ENCODE measurements at regions not wholly inside any gene's neighbourhood (a gene's known extent, or its start where the extent isn't known, plus 50 kb on each side); places are given as distances from the start of the nearest gene placed in this dataset.

DNA sequence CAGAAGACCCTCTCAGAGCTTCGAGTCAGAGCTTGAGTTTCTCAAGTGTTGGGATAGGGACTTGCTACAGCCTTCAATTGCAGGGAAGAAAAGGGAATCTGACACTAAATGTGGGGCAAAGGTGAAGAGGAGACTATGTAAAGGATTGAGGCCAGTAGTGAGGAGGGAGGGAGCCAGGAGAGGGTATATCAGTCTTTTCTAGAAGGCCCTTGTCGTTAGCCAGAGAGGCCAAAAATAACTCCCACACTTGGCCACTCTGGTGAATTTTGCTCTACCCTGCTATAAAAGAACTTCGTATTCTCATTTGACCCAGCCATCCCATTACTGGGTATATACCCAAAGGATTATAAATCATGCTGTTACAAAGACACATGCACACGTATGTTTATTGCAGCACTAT is 162.0 kb downstream of the MDFIC start:
- H3K9ac ChIP-seq (ENCODE audit: low read length), result no peak overlapping the region
- H3K4me3 ChIP-seq (ENCODE audit: low read depth, low read length), result no peak overlapping the region
- H3K9me3 ChIP-seq (ENCODE audit: control insufficient read depth, insufficient read depth, low read depth, low read length), result no peaks in the 10 kb centered on the region
- no peak overlapping the region for H3K27ac ChIP-seq (ENCODE audit: low read depth, low read length)
- H3K4me1 ChIP-seq (ENCODE audit: control insufficient read depth, insufficient read depth, low read length), result peaks cover 15% of the 10 kb centered on the region
- H3K27me3 ChIP-seq (ENCODE audit: control insufficient read depth, insufficient read depth, low read length), result no peaks in the 10 kb centered on the region
- H3K36me3 ChIP-seq (ENCODE audit: control insufficient read depth, insufficient read depth, low read length), result no peaks in the 10 kb centered on the region

DNA sequence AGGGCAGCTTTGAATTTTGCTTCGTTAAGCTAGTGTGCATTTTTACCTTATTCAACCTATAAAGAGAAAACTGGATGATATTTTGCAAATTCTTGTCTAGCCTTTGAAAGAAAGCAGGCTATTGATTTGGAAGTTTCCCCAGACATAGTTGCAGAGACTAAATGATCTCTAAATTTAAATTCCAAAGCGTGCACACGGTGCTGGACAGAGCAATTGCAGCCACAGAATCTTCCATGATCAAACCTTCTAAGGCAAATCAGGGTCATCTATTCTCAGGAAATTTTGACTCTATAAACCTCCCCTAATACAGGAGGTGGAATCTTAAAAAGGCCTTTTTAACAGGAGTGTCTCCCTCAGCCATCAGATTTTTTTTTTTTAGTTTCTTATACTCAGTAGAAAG is 159.9 kb downstream of the MDFIC start:
- no peak overlapping the region for H3K27ac ChIP-seq (ENCODE audit: low read depth, low read length)
- H3K4me1 ChIP-seq (ENCODE audit: control insufficient read depth, insufficient read depth, low read length), result no peaks in the 10 kb centered on the region; the same call in 1 of the 2 replicates
- no peak overlapping the region for H3K4me3 ChIP-seq (ENCODE audit: low read depth, low read length)
- no peaks in the 10 kb centered on the region for H3K9me3 ChIP-seq (ENCODE audit: control insufficient read depth, insufficient read depth, low read depth, low read length)
- no peaks in the 10 kb centered on the region for H3K27me3 ChIP-seq (ENCODE audit: control insufficient read depth, insufficient read depth, low read length)
- H3K9ac ChIP-seq (ENCODE audit: low read length), result no peak overlapping the region
- H3K36me3 ChIP-seq (ENCODE audit: control insufficient read depth, insufficient read depth, low read length), result no peaks in the 10 kb centered on the region

DNA sequence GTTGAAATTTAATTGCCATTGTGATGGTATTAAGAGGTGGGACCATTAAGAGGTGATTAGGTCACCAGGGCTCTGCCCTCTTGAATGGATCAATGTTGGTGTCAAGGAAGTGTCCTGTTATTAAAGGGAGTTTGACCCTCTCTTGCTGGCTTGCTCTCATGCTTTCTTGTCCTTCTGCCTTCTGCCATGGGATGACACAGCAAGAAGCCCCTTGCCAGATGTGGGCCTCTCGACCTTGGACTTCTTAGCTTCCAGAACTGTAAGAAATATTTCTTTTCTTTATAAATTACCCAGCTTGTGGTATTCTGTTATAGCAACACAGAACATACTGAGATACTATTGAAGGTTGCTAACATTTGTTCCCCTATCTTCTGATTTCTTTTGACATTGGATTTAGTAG is 157.0 kb downstream of the MDFIC start:
- no peaks in the 10 kb centered on the region for H3K27me3 ChIP-seq (ENCODE audit: control insufficient read depth, insufficient read depth, low read length)
- no peak overlapping the region for H3K9ac ChIP-seq (ENCODE audit: low read length)
- no peaks in the 10 kb centered on the region for H3K9me3 ChIP-seq (ENCODE audit: control insufficient read depth, insufficient read depth, low read depth, low read length)
- no peaks in the 10 kb centered on the region for H3K36me3 ChIP-seq (ENCODE audit: control insufficient read depth, insufficient read depth, low read length)
- H3K4me3 ChIP-seq (ENCODE audit: low read depth, low read length), result no peak overlapping the region
- H3K4me1 ChIP-seq (ENCODE audit: control insufficient read depth, insufficient read depth, low read length), result no peaks in the 10 kb centered on the region
- no peak overlapping the region for H3K27ac ChIP-seq (ENCODE audit: low read depth, low read length)

DNA sequence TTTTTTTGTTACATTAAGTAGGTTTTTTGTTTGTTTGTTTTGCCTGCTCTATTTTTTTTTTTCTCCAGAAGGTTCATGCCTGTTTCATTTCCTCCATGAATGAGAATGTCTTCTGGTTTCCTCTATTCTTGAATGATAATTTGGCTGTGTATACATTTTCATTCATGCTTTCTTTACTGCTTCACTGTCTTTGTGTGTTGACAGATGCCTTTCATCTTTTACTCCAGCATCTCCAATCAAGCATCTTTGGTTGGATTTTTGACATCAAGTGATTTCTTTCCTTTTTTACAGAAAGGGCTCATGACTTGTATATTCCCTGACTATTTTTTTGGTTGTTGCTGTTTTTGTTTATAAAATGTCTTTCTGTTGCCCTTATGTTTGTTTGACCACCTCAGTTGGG is 156.5 kb downstream of the MDFIC start:
- Histone ChIP-seq H3K4me3 (ENCODE audit: low read depth, low read length) (no peak overlapping the region), H3K4me1 (ENCODE audit: control insufficient read depth, insufficient read depth, low read length) (no peaks in the 10 kb centered on the region), H3K36me3 (ENCODE audit: control insufficient read depth, insufficient read depth, low read length) (no peaks in the 10 kb centered on the region)

DNA sequence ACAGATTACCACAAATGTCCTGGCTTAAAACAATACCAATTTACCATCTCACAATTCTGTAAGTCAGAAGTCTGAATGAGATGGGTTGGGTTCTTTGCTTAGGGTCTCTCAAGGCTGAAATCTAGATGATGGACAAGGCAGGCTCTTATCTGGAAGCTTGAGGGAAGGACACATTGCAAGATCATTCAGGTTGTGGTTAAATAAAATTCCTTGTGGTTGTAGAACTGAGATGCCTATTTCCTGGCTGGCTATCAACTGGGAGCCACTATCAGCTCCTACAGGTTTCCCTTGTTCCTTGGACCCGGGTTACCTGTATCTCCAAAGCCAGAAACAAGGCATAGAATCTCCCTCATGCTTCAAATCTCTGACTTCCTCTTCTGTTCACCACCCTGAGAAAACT is 148.4 kb downstream of the MDFIC start:
- H3K4me3 ChIP-seq (ENCODE audit: low read depth, low read length), result no peak overlapping the region
- H3K9ac ChIP-seq (ENCODE audit: low read length), result no peak overlapping the region
- H3K9me3 ChIP-seq (ENCODE audit: control insufficient read depth, insufficient read depth, low read depth, low read length), result no peaks in the 10 kb centered on the region
- no peaks in the 10 kb centered on the region for H3K36me3 ChIP-seq (ENCODE audit: control insufficient read depth, insufficient read depth, low read length)
- H3K27me3 ChIP-seq (ENCODE audit: control insufficient read depth, insufficient read depth, low read length), result no peaks in the 10 kb centered on the region
- H3K27ac ChIP-seq (ENCODE audit: low read depth, low read length), result no peak overlapping the region
- H3K4me1 ChIP-seq (ENCODE audit: control insufficient read depth, insufficient read depth, low read length), result no peaks in the 10 kb centered on the region

More for the DNA sequence above, 156.5 kb downstream of the MDFIC start:
- H3K27ac ChIP-seq (ENCODE audit: low read depth, low read length), result no peak overlapping the region
- no peaks in the 10 kb centered on the region for H3K9me3 ChIP-seq (ENCODE audit: control insufficient read depth, insufficient read depth, low read depth, low read length)
- no peak overlapping the region for H3K9ac ChIP-seq (ENCODE audit: low read length)
- H3K27me3 ChIP-seq (ENCODE audit: control insufficient read depth, insufficient read depth, low read length), result no peaks in the 10 kb centered on the region

Measured in HUES6 (cell line).